Thymus (tissue), 11 donors: ENCODE measurements at regions not wholly inside any gene's neighbourhood (a gene's known extent, or its start where the extent isn't known, plus 50 kb on each side); places are given as distances from the start of the nearest gene placed in this dataset.

Source experiments
- DNase-seq, 9 donors: peaks; one replicate each; pipeline ENCODE4 v3.0.0-alpha.2; 2013; ENCODE audit warnings: low spot score in 9 of 9, low read depth in 6 of 9, missing footprints in 1 of 9
- H3K27ac ChIP-seq, 2 donors: one replicate each; pipeline ENCODE4 v1.5.1; 2013; ENCODE audit warnings: control low read depth in 1 of 2, low read depth in 1 of 2, low read length in 1 of 2, mild to moderate bottlenecking in 1 of 2, moderate library complexity in 1 of 2
- H3K27me3 ChIP-seq, 2 donors: one replicate each; pipeline ENCODE4 v1.5.1; 2013; ENCODE audit warnings: low read length in 1 of 2; ENCODE audit not compliant: control insufficient read depth in 2 of 2, insufficient read depth in 1 of 2
- H3K36me3 ChIP-seq, 2 donors: one replicate each; pipeline ENCODE4 v1.5.1; 2013; ENCODE audit warnings: low read length in 1 of 2, mild to moderate bottlenecking in 1 of 2, moderate library complexity in 1 of 2; ENCODE audit not compliant: control insufficient read depth in 2 of 2, insufficient read depth in 2 of 2
- H3K4me1 ChIP-seq, 2 donors: one replicate each; pipeline ENCODE4 v1.5.1; 2013; ENCODE audit warnings: low read length in 2 of 2; ENCODE audit not compliant: control insufficient read depth in 2 of 2, insufficient read depth in 2 of 2
- H3K4me3 ChIP-seq, 2 donors: one replicate each; pipeline ENCODE4 v1.5.1; 2013; ENCODE audit warnings: low read length in 2 of 2, control low read depth in 1 of 2, mild to moderate bottlenecking in 1 of 2
- H3K9me3 ChIP-seq, 2 donors: one replicate each; pipeline ENCODE4 v1.5.1; 2013; ENCODE audit warnings: low read length in 1 of 2, mild to moderate bottlenecking in 1 of 2; ENCODE audit not compliant: control insufficient read depth in 2 of 2, insufficient read depth in 1 of 2
- whole genome bisulfite sequencing: extraction: QIAGEN DNeasy Blood & Tissue Kit; methylation state at CpG from one replicate; pipeline ENCODE4 v1.1.7; 2013; 5-methylcytosine and 5-hydroxymethylcytosine counted together
- donor health status: healthy.

DNA sequence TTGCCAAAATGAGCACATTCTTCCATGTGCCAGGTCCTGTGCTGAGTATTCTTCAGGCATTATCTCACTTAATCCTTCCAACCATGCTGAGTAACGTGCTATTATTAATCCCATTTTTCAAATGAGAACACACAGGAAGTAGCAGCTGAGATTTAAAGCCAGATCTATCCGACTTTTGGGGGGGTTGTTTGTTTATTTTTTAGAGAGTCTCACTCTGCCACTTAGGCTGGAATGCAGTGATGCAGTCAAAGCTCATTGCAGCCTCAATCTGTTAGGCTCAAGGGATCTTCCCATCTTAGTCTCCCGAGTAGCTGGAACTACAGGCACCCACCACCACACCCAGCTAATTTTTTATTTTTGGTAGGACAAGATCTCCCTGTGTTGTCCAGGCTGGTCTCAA lies 55.5 kb upstream of the TRIM2 start:
- DNase-seq = no peak
- WGBS = 67% methylated on average over 3 of the region's 3 CpGs
- peaks cover 0 to 18% of the 10 kb centered on the region in 2 donors for H3K27me3 ChIP-seq
- no peak overlapping the region for H3K4me3 ChIP-seq
- H3K27ac ChIP-seq = no peak overlapping the region
- peaks cover 0 to 2% of the 10 kb centered on the region in 2 donors for H3K9me3 ChIP-seq
- H3K36me3 ChIP-seq = no peaks in the 10 kb centered on the region
- H3K4me1 ChIP-seq = peaks cover 0 to 19% of the 10 kb centered on the region in 2 donors

DNA sequence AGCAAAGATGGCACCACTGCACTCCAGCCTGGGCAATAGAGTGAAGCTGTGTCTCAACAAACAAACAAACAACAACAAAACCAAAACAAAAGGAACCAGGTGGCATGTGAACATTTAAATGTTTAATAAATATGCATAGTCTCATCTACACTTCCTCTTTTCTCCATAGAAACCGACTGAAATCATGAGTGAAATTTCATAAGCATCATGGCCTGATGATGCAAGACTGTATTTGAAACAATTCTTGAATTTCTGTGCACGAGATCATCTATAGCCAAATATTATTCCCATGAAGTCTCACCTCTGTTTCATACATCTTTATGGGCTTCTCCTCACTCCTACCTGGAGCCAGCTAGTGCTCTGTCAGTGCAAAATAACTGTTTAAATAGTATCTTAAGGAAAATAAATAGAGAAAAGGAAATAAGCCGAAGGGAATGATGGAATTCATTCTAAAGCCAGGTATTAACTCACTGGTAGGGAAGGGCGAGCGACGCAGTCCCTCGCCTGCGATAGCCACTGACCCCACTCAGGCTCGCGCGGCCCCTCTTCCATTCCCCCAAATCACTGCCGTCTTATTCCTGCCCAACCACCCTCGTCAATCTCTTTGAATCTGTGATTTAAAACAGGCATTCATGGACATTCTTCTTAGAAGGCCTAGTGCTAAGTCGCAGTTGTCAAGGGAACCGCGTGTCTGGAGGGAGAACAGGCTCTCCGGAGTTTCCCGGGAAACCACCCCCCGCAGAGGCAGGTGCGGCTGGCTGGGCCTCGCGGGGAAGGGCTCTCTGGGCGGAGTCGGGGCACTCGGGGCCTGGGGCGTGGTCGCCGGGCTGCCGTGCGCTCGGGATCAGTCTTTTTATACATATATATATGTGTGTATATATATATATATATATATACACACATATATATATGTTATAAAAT lies 52.4 kb upstream of the TRIM2 start:
- Histone ChIP-seq H3K27ac (no peak overlapping the region), H3K4me1 (peaks cover 14 to 37% of the 10 kb centered on the region in 2 donors), H3K4me3 (peak overlapping the region in 1 of 2 donors; percentile 62), H3K9me3 (peaks cover 0 to 2% of the 10 kb centered on the region in 2 donors), H3K36me3 (no peaks in the 10 kb centered on the region), H3K27me3 (peaks cover 0 to 18% of the 10 kb centered on the region in 2 donors)
- peak in 3 of 9 donors; percentile 44 to 68 (median 48) for DNase-seq
- WGBS = 25% methylated on average over 31 of the region's 31 CpGs

DNA sequence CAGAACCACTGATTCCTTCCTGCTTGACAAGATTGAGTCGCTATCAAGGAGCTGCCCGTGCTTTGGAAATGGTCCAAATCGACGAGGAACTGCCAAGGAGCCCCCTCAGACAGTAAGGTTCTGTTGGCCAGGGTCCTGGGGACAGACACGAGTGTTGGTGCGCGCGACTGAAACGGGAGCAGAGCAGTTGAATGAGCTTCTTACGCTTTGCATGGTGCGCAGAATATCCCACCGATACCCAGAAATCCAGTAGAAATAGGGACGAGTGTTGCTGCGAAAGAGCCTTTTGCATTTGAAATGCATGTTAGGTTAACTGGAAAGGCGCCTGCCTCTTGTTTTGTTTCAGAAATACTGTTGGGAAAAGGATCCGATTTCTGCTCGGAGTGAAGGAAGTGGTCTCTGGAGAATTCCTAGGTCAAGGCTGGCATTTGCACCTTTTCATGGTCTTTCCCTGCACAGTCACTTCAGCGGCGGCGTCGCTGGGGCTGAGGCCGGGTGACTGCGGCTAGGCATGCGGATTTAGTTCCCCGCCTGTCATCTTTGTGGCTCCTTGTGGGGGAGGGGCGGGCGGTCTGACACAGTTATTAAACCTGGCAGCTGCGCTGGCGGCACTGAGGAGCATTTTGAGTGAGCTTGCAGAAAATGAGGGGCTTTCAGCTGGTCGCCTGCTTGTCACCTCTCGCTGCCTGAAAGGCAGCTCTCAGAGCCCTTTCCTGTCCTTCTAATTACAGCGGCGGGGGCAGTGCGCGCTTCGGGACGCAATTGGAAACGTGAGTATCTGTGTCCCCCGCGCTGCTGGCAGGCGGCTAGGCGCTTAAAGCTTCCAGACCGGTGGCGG lies 51.5 kb upstream of the TRIM2 start:
- H3K27ac ChIP-seq = peak overlapping the region; percentile 46 to 71
- peak in 7 of 9 donors; percentile 33 to 86 (median 67) for DNase-seq
- peaks cover 0 to 18% of the 10 kb centered on the region in 2 donors for H3K27me3 ChIP-seq
- peaks cover 0 to 2% of the 10 kb centered on the region in 2 donors for H3K9me3 ChIP-seq
- H3K36me3 ChIP-seq = no peaks in the 10 kb centered on the region
- WGBS = under 1% methylated on average over 44 of the region's 44 CpGs
- H3K4me1 ChIP-seq = peaks cover 14 to 37% of the 10 kb centered on the region in 2 donors
- H3K4me3 ChIP-seq = peak overlapping the region; percentile 57 to 62

DNA sequence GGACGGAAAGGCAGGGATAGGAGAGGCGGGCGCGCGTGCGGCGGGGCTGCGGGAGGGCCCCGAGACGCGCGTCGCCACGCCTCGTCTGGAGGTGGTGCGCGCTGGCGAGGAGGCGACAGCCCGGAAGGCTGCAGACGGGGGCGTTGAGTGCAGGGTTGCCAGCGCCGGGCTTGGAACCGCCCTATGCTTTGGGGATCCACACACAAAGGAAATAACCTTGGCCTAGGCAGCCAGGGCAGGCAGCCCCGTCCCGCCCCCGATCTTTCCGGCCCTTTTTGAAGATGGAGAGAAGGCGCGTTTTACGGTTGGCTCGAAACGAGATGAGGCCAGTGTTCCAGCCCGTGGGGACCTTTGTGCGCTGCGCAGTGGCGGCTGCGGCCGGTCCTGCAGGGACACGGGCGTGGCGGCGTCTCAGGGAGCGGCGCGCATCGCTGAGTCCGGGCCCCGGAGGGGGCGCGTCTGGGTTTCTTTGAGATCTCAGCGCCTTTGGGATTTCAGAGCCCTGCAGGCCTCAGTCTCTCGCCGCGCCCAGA lies 50.8 kb upstream of the TRIM2 start:
- Histone ChIP-seq H3K9me3 (peaks cover 0 to 2% of the 10 kb centered on the region in 2 donors), H3K27ac (peak overlapping the region; percentile 62 to 71), H3K27me3 (peaks cover 0 to 18% of the 10 kb centered on the region in 2 donors), H3K4me1 (peaks cover 14 to 37% of the 10 kb centered on the region in 2 donors), H3K4me3 (peak overlapping the region; percentile 57 to 62), H3K36me3 (no peaks in the 10 kb centered on the region)
- DNase-seq = peak in 6 of 9 donors; percentile 56 to 84 (median 66)
- WGBS = under 1% methylated on average over 56 of the region's 56 CpGs

DNA sequence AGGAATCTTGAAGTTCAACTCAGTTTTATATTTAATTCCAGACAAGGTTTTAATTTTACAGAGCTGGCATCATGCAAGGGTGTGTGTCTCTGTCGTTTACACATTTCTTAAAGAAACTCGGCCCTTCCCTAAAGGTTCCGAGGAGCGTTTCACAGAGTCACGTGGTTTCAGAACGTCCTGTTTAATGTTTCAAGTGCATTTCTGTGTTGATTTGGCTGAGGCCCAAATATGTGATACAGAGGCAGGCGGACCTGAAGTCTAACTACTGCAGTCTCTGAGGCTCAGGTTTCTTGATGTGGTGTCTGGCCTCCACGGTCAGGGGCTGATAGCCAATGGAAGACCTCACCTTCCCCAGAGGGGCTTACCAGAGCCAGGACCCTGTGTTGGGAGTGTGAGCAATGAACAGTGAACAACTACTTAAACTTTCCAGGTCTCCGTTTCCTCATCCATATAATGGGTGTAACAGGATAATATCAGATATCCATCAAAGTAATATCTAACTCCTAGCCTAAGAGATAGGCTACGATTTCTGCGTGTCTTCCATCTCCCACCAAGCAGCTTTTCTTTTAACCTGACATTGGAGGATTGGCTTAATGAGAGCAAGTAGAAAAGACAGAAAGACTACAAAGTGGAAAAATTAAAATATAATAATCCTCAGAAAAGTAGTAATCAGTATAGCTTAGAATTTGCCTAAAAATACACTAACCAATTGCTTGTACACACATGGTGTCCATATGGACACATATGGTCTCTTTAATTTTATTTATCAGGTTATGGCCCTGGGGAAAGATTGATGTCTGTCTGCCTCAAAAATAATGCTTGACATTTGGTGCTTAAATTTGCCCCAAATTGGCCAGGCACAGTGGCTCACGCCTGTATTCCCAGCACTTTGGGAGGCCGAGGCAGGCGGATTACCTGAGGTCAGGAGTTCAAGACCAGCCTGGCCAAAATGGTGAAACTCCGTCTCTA lies 50.0 kb upstream of the TRIM2 start:
- H3K9me3 ChIP-seq = peaks cover 0 to 2% of the 10 kb centered on the region in 2 donors
- WGBS = 48% methylated on average over 15 of the region's 15 CpGs
- H3K4me3 ChIP-seq = peak overlapping the region; percentile 57 to 62
- peaks cover 0 to 18% of the 10 kb centered on the region in 2 donors for H3K27me3 ChIP-seq
- no peaks in the 10 kb centered on the region for H3K36me3 ChIP-seq
- peak overlapping the region in 1 of 2 donors; percentile 71 for H3K27ac ChIP-seq
- H3K4me1 ChIP-seq = peaks cover 14 to 37% of the 10 kb centered on the region in 2 donors
- DNase-seq = peak in 4 of 9 donors; percentile 15 to 64 (median 24)
